NB4 (cell line): ENCODE measurements at regions not wholly inside any gene's neighbourhood (a gene's known extent, or its start where the extent isn't known, plus 50 kb on each side); places are given as distances from the start of the nearest gene placed in this dataset.

Experiments
- CTCF ChIP-seq: IDR thresholded peaks from one replicate; pipeline ENCODE4 v1.5.1; 2012; ENCODE audit warnings: low read depth, low read length
- MAX ChIP-seq: IDR thresholded peaks from 2 replicates; pipeline ENCODE4 v1.6.1; 2011; ENCODE audit warnings: low read depth, low read length
- MYC ChIP-seq: IDR thresholded peaks from 2 replicates; pipeline ENCODE4 v1.6.1; 2011; ENCODE audit warnings: low read depth, low read length
- POLR2A ChIP-seq: IDR thresholded peaks from 2 replicates; pipeline ENCODE4 v1.6.1; 2011; ENCODE audit warnings: mild to moderate bottlenecking; ENCODE audit not compliant: insufficient read length; ENCODE audit errors: extremely low read depth

- TF ChIP-seq CTCF (no peak), POLR2A (no peak), MYC (no peak), MAX (no peak)
Measured at GRCh38 chr21:15130751-15131150, 66.0 kb upstream of the NRIP1 start.
